ENCODE measurements at regions not wholly inside any gene's neighbourhood (a gene's known extent, or its start where the extent isn't known, plus 50 kb on each side); places are given as distances from the start of the nearest gene placed in this dataset.

DNA sequence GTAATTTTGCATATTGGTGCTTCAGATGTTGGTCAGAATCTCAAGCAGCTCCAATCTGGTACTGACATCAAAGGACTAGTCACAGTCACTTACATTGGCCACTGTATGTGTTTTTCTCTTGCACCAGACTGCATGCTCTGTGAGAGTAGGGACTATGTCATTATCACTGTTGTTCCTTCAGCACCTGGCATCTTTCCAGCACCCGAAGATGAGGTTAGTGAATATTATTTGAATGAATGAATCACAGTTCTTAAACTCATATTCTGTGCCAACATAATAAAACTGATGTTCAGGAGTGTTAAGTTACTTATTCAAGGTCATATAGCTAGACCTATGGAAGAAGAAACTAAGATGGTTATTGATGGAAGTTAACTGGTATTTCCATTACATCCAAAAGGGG, 204.5 kb upstream of the TBX3 start:
- H3K79me2 ChIP-seq (ENCODE audit: insufficient read depth, low read length): no peaks in the 10 kb centered on the region
- H3K27me3 ChIP-seq (ENCODE audit: insufficient read depth, low read length, poor library complexity, severe bottlenecking): no peaks in the 10 kb centered on the region
- TF ChIP-seq, protein P1, sequence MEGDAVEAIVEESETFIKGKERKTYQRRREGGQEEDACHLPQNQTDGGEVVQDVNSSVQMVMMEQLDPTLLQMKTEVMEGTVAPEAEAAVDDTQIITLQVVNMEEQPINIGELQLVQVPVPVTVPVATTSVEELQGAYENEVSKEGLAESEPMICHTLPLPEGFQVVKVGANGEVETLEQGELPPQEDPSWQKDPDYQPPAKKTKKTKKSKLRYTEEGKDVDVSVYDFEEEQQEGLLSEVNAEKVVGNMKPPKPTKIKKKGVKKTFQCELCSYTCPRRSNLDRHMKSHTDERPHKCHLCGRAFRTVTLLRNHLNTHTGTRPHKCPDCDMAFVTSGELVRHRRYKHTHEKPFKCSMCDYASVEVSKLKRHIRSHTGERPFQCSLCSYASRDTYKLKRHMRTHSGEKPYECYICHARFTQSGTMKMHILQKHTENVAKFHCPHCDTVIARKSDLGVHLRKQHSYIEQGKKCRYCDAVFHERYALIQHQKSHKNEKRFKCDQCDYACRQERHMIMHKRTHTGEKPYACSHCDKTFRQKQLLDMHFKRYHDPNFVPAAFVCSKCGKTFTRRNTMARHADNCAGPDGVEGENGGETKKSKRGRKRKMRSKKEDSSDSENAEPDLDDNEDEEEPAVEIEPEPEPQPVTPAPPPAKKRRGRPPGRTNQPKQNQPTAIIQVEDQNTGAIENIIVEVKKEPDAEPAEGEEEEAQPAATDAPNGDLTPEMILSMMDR (conservative IDR thresholded peaks at IDR 0.05; ENCODE audit: low read length): no peak
- TF ChIP-seq EZH2phosphoT487 (IDR thresholded peaks at IDR 0.05; ENCODE audit: borderline replicate concordance): no peak
- no peak overlapping the region for H3K9ac ChIP-seq (ENCODE audit: low read depth, low read length, poor library complexity, severe bottlenecking)
- H3F3A ChIP-seq (ENCODE audit: low read depth): no peaks in the 10 kb centered on the region
- H3K9me2 ChIP-seq (replicated peaks; ENCODE audit: low read depth, low read length): no peaks in the 10 kb centered on the region
- no peak overlapping the region for H3K4me3 ChIP-seq (ENCODE audit: low read length, poor library complexity, severe bottlenecking)
- no peaks in the 10 kb centered on the region for H3K36me3 ChIP-seq (ENCODE audit: insufficient read depth, low read length)
- H2AFZ ChIP-seq (ENCODE audit: low read length): no peak overlapping the region
- H3K4me1 ChIP-seq (ENCODE audit: insufficient read depth, low read length, poor library complexity, severe bottlenecking): no peaks in the 10 kb centered on the region
- H4K20me1 ChIP-seq (ENCODE audit: insufficient read depth, low read length, poor library complexity, severe bottlenecking): no peaks in the 10 kb centered on the region
- H3K4me2 ChIP-seq (ENCODE audit: low read depth, low read length, poor library complexity, severe bottlenecking): no peak overlapping the region
- H3K9me3 ChIP-seq (ENCODE audit: insufficient read depth, low read depth, low read length): 0 out of 2 replicates have a peak, but pooled peaks cover under 1% of the 10 kb centered on the region

DNA sequence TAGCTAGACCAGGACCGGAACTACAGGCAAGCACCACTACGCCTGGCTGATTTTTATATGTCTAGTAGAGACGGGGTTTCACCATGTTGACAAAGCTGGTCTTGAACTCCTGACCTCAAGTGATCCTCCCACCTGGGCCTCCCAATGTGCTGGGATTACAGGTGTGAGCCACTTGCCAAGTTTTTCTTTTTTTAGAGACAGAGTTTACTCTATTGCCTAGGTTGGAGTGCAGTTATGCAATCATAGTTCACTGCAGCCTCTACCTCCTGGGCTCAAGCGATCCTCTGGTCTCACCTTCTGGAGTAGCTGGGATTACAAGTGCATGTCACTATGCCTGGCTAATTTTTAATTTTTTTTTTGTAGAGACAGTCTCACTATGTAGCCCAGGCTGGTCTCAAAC, 201.5 kb upstream of the TBX3 start:
- Histone ChIP-seq H3K4me2 (ENCODE audit: low read depth, low read length, poor library complexity, severe bottlenecking) (no peak overlapping the region), H3K9ac (ENCODE audit: low read depth, low read length, poor library complexity, severe bottlenecking) (no peak overlapping the region), H3K9me2 (replicated peaks; ENCODE audit: low read depth, low read length) (no peaks in the 10 kb centered on the region), H3K79me2 (ENCODE audit: insufficient read depth, low read length) (no peaks in the 10 kb centered on the region), H4K20me1 (ENCODE audit: insufficient read depth, low read length, poor library complexity, severe bottlenecking) (no peaks in the 10 kb centered on the region), H3F3A (ENCODE audit: low read depth) (no peaks in the 10 kb centered on the region), H3K4me1 (ENCODE audit: insufficient read depth, low read length, poor library complexity, severe bottlenecking) (no peaks in the 10 kb centered on the region), H3K27me3 (ENCODE audit: insufficient read depth, low read length, poor library complexity, severe bottlenecking) (no peaks in the 10 kb centered on the region), H3K4me3 (ENCODE audit: low read length, poor library complexity, severe bottlenecking) (no peak overlapping the region), H3K9me3 (ENCODE audit: insufficient read depth, low read depth, low read length) (0 out of 2 replicates have a peak, but pooled peaks cover 6% of the 10 kb centered on the region), H3K36me3 (ENCODE audit: insufficient read depth, low read length) (no peaks in the 10 kb centered on the region), H2AFZ (ENCODE audit: low read length) (no peak overlapping the region)
- TF ChIP-seq, protein P1 (conservative IDR thresholded peaks at IDR 0.05; ENCODE audit: low read length): no peak
- TF ChIP-seq EZH2phosphoT487 (IDR thresholded peaks at IDR 0.05; ENCODE audit: borderline replicate concordance): no peak

DNA sequence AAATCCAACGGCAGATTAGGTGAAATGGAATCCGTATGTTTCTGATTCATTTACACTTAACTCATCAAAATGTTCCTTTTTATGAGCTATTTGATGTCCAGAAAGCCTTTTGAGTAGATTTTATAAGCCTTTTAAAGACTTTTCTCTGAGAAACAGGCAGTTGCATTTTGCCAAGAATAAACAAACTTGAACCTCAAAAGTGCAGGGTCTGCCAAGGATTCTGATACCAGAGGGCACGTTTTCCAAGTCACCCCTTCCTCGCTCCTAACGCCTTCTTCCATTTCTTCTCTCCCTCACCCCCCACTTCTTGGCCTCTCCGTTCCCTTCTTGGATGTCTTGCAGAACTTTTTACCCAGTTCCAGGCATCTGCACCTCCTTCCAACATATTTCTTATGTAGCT, 200.6 kb upstream of the TBX3 start:
- Histone ChIP-seq H2AFZ (ENCODE audit: low read length) (no peak overlapping the region), H3K4me2 (ENCODE audit: low read depth, low read length, poor library complexity, severe bottlenecking) (no peak overlapping the region), H3K79me2 (ENCODE audit: insufficient read depth, low read length) (no peaks in the 10 kb centered on the region), H3K4me1 (ENCODE audit: insufficient read depth, low read length, poor library complexity, severe bottlenecking) (no peaks in the 10 kb centered on the region), H4K20me1 (ENCODE audit: insufficient read depth, low read length, poor library complexity, severe bottlenecking) (no peaks in the 10 kb centered on the region), H3K9me2 (replicated peaks; ENCODE audit: low read depth, low read length) (no peaks in the 10 kb centered on the region), H3K27me3 (ENCODE audit: insufficient read depth, low read length, poor library complexity, severe bottlenecking) (no peaks in the 10 kb centered on the region), H3K9me3 (ENCODE audit: insufficient read depth, low read depth, low read length) (0 out of 2 replicates have a peak, but pooled peaks cover 6% of the 10 kb centered on the region), H3K9ac (ENCODE audit: low read depth, low read length, poor library complexity, severe bottlenecking) (no peak overlapping the region), H3K4me3 (ENCODE audit: low read length, poor library complexity, severe bottlenecking) (no peak overlapping the region), H3F3A (ENCODE audit: low read depth) (no peaks in the 10 kb centered on the region), H3K36me3 (ENCODE audit: insufficient read depth, low read length) (no peaks in the 10 kb centered on the region)
- TF ChIP-seq EZH2phosphoT487 (IDR thresholded peaks at IDR 0.05; ENCODE audit: borderline replicate concordance): no peak
- TF ChIP-seq, protein P1 (conservative IDR thresholded peaks at IDR 0.05; ENCODE audit: low read length): no peak

Data from Loucy (cell line).